ENCODE measurements at regions not wholly inside any gene's neighbourhood (a gene's known extent, or its start where the extent isn't known, plus 50 kb on each side); places are given as distances from the start of the nearest gene placed in this dataset.
"Not testable (repeated sequence)": the region's sequence is repeated elsewhere in the genome, so short reads cannot be mapped to it uniquely, and the experiment has no call there.

DNA sequence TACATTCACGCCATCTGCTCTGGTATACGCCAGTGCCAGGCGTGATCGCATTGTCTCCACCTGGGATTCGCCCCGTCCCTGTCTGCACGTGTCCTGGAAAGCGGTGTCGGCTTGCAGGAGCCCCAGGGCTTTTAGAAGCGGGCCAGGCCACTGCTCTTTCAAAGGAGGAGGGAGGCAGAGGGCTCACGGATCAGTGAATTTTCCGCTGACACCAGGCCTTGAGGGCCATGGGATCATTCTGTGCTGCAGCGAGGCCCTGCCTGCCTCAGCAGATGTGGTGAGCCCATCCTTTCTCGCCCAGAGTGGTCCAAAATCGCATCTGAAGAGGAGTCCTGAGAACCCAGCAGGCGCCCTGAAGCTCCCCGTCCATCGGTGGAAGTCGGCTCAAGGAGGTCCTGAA lies 686.4 kb downstream of the KCNJ18 start:
- not testable (repeated sequence) for ATAC-seq (ENCODE audit: insufficient read depth, low FRiP score); H3K4me3 ChIP-seq; H3K27me3 ChIP-seq (ENCODE audit: control insufficient read depth in 3 of 3, insufficient read depth in 3 of 3, low read length in 2 of 3); H3K4me1 ChIP-seq (ENCODE audit: control insufficient read depth in 5 of 5, insufficient read depth in 5 of 5, low read length in 5 of 5); H3K9me3 ChIP-seq (ENCODE audit: control insufficient read depth in 4 of 4, insufficient read depth in 3 of 4, low read length in 3 of 4); H3K27ac ChIP-seq (ENCODE audit: low read depth in 1 of 2, low read length in 1 of 2); H3K36me3 ChIP-seq (ENCODE audit: control insufficient read depth in 4 of 4, insufficient read depth in 4 of 4, low read length in 4 of 4); DNase-seq; H3K9ac ChIP-seq (ENCODE audit: insufficient read depth in 1 of 2, low read length in 2 of 2)
- 73% methylated on average over 7 of the region's 19 CpGs; no CpG with 5 or more reads in 1 of the 2 donors for WGBS, 2 donors

DNA sequence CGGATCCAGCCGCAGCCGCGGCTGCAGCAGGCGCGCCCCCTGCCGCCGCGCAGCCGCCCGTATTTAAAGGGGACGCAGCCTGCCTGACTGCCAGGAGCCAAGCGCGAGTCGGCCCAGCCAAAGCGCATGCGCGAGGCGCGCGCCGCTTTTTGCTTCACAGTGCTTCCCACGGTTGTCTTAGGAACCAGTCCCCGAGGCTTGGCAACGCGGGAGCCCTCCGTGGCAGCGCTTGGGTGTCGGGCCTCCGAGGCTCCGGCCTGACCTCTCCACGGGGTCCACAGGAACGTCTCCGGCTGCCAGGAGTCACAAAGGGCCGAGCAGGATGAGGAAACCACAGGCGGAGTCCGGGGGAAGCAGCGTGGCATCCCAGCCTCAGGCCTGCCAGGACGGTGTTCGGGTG lies 689.3 kb downstream of the KCNJ18 start:
- not testable (repeated sequence) for H3K36me3 ChIP-seq (ENCODE audit: control insufficient read depth in 4 of 4, insufficient read depth in 4 of 4, low read length in 4 of 4); H3K9ac ChIP-seq (ENCODE audit: insufficient read depth in 1 of 2, low read length in 2 of 2); H3K27me3 ChIP-seq (ENCODE audit: control insufficient read depth in 3 of 3, insufficient read depth in 3 of 3, low read length in 2 of 3); DNase-seq; H3K4me3 ChIP-seq; ATAC-seq (ENCODE audit: insufficient read depth, low FRiP score); H3K9me3 ChIP-seq (ENCODE audit: control insufficient read depth in 4 of 4, insufficient read depth in 3 of 4, low read length in 3 of 4); H3K27ac ChIP-seq (ENCODE audit: low read depth in 1 of 2, low read length in 1 of 2); H3K4me1 ChIP-seq (ENCODE audit: control insufficient read depth in 5 of 5, insufficient read depth in 5 of 5, low read length in 5 of 5)
- no CpG with 5 or more reads among the region's 40 CpGs for WGBS, 2 donors

DNA sequence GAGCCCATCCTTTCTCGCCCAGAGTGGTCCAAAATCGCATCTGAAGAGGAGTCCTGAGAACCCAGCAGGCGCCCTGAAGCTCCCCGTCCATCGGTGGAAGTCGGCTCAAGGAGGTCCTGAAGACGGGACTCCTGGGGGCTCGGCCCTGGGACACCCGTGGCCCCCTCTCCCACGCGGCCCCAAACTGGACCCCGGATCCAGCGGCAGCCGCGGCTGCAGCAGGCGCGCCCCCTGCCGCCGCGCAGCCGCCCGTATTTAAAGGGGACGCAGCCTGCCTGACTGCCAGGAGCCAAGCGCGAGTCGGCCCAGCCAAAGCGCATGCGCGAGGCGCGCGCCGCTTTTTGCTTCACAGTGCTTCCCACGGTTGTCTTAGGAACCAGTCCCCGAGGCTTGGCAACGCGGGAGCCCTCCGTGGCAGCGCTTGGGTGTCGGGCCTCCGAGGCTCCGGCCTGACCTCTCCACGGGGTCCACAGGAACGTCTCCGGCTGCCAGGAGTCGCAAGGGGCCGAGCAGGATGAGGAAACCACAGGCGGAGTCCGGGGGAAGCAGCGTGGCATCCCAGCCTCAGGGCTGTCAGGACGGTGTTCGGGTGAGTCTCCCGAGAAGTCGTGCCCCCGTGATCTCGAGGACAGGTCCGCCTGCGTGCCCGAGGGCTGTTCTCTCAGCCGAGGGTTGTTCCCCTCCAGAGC lies 691.6 kb downstream of the KCNJ18 start:
- H3K9me3 ChIP-seq (ENCODE audit: control insufficient read depth in 4 of 4, insufficient read depth in 3 of 4, low read length in 3 of 4); DNase-seq; H3K27me3 ChIP-seq (ENCODE audit: control insufficient read depth in 3 of 3, insufficient read depth in 3 of 3, low read length in 2 of 3); ATAC-seq (ENCODE audit: insufficient read depth, low FRiP score); H3K36me3 ChIP-seq (ENCODE audit: control insufficient read depth in 4 of 4, insufficient read depth in 4 of 4, low read length in 4 of 4); H3K27ac ChIP-seq (ENCODE audit: low read depth in 1 of 2, low read length in 1 of 2); H3K4me3 ChIP-seq; H3K9ac ChIP-seq (ENCODE audit: insufficient read depth in 1 of 2, low read length in 2 of 2); H3K4me1 ChIP-seq (ENCODE audit: control insufficient read depth in 5 of 5, insufficient read depth in 5 of 5, low read length in 5 of 5): not testable (repeated sequence)
- WGBS, 2 donors, result 87% methylated on average over 5 of the region's 60 CpGs; no CpG with 5 or more reads in 1 of the 2 donors

DNA sequence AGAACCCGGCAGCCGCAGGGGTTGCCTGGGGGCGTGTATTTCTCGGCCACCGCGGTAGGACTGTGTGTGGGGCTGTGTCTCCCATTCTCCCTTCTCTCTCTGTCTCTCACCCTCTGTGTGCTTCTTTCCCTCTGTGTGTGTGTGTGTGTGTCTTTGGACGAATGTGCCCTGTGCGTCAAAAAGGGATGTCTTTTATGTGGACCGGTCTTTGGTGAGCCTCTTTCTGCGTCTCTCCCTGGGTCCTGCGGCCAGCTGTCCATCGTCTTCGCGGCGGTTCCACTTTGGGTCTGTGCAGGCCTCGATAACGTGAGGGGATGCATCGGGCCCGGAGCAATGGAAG lies 692.1 kb downstream of the KCNJ18 start:
- H3K4me3 ChIP-seq; H3K9ac ChIP-seq (ENCODE audit: insufficient read depth in 1 of 2, low read length in 2 of 2); H3K27me3 ChIP-seq (ENCODE audit: control insufficient read depth in 3 of 3, insufficient read depth in 3 of 3, low read length in 2 of 3); H3K36me3 ChIP-seq (ENCODE audit: control insufficient read depth in 4 of 4, insufficient read depth in 4 of 4, low read length in 4 of 4); DNase-seq; ATAC-seq (ENCODE audit: insufficient read depth, low FRiP score); H3K27ac ChIP-seq (ENCODE audit: low read depth in 1 of 2, low read length in 1 of 2); H3K4me1 ChIP-seq (ENCODE audit: control insufficient read depth in 5 of 5, insufficient read depth in 5 of 5, low read length in 5 of 5); H3K9me3 ChIP-seq (ENCODE audit: control insufficient read depth in 4 of 4, insufficient read depth in 3 of 4, low read length in 3 of 4): not testable (repeated sequence)
- 81% methylated on average over 3 of the region's 19 CpGs; no CpG with 5 or more reads in 1 of the 2 donors for WGBS, 2 donors

DNA sequence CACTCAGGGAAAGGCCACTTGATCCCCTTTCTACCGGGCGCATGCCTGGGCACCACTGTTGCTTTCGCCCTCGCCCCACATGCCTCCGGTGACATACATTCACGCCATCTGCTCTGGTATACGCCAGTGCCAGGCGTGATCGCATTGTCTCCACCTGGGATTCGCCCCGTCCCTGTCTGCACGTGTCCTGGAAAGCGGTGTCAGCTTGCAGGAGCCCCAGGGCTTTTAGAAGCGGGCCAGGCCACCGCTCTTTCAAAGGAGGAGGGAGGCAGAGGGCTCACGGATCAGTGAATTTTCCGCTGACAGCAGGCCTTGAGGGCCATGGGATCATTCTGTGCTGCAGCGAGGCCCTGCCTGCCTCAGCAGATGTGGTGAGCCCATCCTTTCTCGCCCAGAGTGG lies 706.1 kb downstream of the KCNJ18 start:
- H3K36me3 ChIP-seq (ENCODE audit: control insufficient read depth in 4 of 4, insufficient read depth in 4 of 4, low read length in 4 of 4); H3K27me3 ChIP-seq (ENCODE audit: control insufficient read depth in 3 of 3, insufficient read depth in 3 of 3, low read length in 2 of 3); DNase-seq; H3K27ac ChIP-seq (ENCODE audit: low read depth in 1 of 2, low read length in 1 of 2); H3K4me1 ChIP-seq (ENCODE audit: control insufficient read depth in 5 of 5, insufficient read depth in 5 of 5, low read length in 5 of 5); H3K9me3 ChIP-seq (ENCODE audit: control insufficient read depth in 4 of 4, insufficient read depth in 3 of 4, low read length in 3 of 4); ATAC-seq (ENCODE audit: insufficient read depth, low FRiP score); H3K9ac ChIP-seq (ENCODE audit: insufficient read depth in 1 of 2, low read length in 2 of 2); H3K4me3 ChIP-seq: not testable (repeated sequence)
- 82 to 88% methylated on average over 8 to 10 of the region's 19 CpGs for WGBS, 2 donors

DNA sequence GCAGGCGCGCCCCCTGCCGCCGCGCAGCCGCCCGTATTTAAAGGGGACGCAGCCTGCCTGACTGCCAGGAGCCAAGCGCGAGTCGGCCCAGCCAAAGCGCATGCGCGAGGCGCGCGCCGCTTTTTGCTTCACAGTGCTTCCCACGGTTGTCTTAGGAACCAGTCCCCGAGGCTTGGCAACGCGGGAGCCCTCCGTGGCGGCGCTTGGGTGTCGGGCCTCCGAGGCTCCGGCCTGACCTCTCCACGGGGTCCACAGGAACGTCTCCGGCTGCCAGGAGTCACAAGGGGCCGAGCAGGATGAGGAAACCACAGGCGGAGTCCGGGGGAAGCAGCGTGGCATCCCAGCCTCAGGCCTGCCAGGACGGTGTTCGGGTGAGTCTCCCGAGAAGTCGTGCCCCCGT lies 706.7 kb downstream of the KCNJ18 start:
- H3K4me1 ChIP-seq (ENCODE audit: control insufficient read depth in 5 of 5, insufficient read depth in 5 of 5, low read length in 5 of 5); H3K36me3 ChIP-seq (ENCODE audit: control insufficient read depth in 4 of 4, insufficient read depth in 4 of 4, low read length in 4 of 4); ATAC-seq (ENCODE audit: insufficient read depth, low FRiP score); H3K27ac ChIP-seq (ENCODE audit: low read depth in 1 of 2, low read length in 1 of 2); DNase-seq; H3K9ac ChIP-seq (ENCODE audit: insufficient read depth in 1 of 2, low read length in 2 of 2); H3K4me3 ChIP-seq; H3K9me3 ChIP-seq (ENCODE audit: control insufficient read depth in 4 of 4, insufficient read depth in 3 of 4, low read length in 3 of 4); H3K27me3 ChIP-seq (ENCODE audit: control insufficient read depth in 3 of 3, insufficient read depth in 3 of 3, low read length in 2 of 3): not testable (repeated sequence)
- no CpG with 5 or more reads among the region's 40 CpGs for whole genome bisulfite sequencing, 2 donors

DNA sequence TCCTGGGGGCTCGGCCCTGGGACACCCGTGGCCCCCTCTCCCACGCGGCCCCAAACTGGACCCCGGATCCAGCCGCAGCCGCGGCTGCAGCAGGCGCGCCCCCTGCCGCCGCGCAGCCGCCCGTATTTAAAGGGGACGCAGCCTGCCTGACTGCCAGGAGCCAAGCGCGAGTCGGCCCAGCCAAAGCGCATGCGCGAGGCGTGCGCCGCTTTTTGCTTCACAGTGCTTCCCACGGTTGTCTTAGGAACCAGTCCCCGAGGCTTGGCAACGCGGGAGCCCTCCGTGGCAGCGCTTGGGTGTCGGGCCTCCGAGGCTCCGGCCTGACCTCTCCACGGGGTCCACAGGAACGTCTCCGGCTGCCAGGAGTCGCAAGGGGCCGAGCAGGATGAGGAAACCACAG lies 712.8 kb downstream of the KCNJ18 start:
- H3K4me3 ChIP-seq; H3K4me1 ChIP-seq (ENCODE audit: control insufficient read depth in 5 of 5, insufficient read depth in 5 of 5, low read length in 5 of 5); DNase-seq; H3K9me3 ChIP-seq (ENCODE audit: control insufficient read depth in 4 of 4, insufficient read depth in 3 of 4, low read length in 3 of 4); ATAC-seq (ENCODE audit: insufficient read depth, low FRiP score); H3K27ac ChIP-seq (ENCODE audit: low read depth in 1 of 2, low read length in 1 of 2); H3K27me3 ChIP-seq (ENCODE audit: control insufficient read depth in 3 of 3, insufficient read depth in 3 of 3, low read length in 2 of 3); H3K9ac ChIP-seq (ENCODE audit: insufficient read depth in 1 of 2, low read length in 2 of 2); H3K36me3 ChIP-seq (ENCODE audit: control insufficient read depth in 4 of 4, insufficient read depth in 4 of 4, low read length in 4 of 4): not testable (repeated sequence)
- 77 to 89% methylated on average over 10 to 15 of the region's 39 CpGs for WGBS, 2 donors
